Neuron (in vitro differentiated cells): ENCODE measurements at regions not wholly inside any gene's neighbourhood (a gene's known extent, or its start where the extent isn't known, plus 50 kb on each side); places are given as distances from the start of the nearest gene placed in this dataset.

Experiments
- H2AFZ ChIP-seq: one replicate; pipeline ENCODE4 v1.6.1; 2013; ENCODE audit warnings: low read depth, mild to moderate bottlenecking, inconsistent platforms, low read length, moderate library complexity
- H3K27me3 ChIP-seq: one replicate; pipeline ENCODE4 v1.6.1; 2013; ENCODE audit warnings: low read length; ENCODE audit not compliant: insufficient read depth
- H3K36me3 ChIP-seq: one replicate; pipeline ENCODE4 v1.6.1; 2013; ENCODE audit warnings: low read length; ENCODE audit not compliant: insufficient read depth
- H3K4me1 ChIP-seq: one replicate; pipeline ENCODE4 v1.6.1; 2013; ENCODE audit warnings: low read length; ENCODE audit not compliant: insufficient read depth
- H3K4me3 ChIP-seq: 2 replicates; pipeline ENCODE4 v1.5.1; 2013; ENCODE audit warnings: mild to moderate bottlenecking, low read length, moderate library complexity
- H3K9me3 ChIP-seq: one replicate; pipeline ENCODE4 v1.6.1; 2013; ENCODE audit warnings: low read length

GRCh38 chr12:111287125-111287900 is 81.6 kb downstream of the PHETA1 start:
- no peak overlapping the region for H2AFZ ChIP-seq
- no peaks in the 10 kb centered on the region for H3K9me3 ChIP-seq

GRCh38 chr12:111285200-111285599 is 83.7 kb downstream of the PHETA1 start:
- Histone ChIP-seq H3K4me3 (no peak overlapping the region), H3K4me1 (peaks cover 13% of the 10 kb centered on the region), H3K36me3 (no peaks in the 10 kb centered on the region), H3K9me3 (peaks cover 7% of the 10 kb centered on the region), H3K27me3 (no peaks in the 10 kb centered on the region), H2AFZ (no peak overlapping the region)

More at GRCh38 chr12:111287125-111287900, 81.6 kb downstream of the PHETA1 start:
- Histone ChIP-seq H3K4me3 (no peak overlapping the region), H3K4me1 (peaks cover 13% of the 10 kb centered on the region), H3K27me3 (no peaks in the 10 kb centered on the region), H3K36me3 (no peaks in the 10 kb centered on the region)

- Histone ChIP-seq H3K4me3 (no peak overlapping the region), H3K9me3 (peaks cover 8% of the 10 kb centered on the region), H3K27me3 (no peaks in the 10 kb centered on the region), H2AFZ (no peak overlapping the region), H3K4me1 (peaks cover 13% of the 10 kb centered on the region), H3K36me3 (no peaks in the 10 kb centered on the region)
Observed at GRCh38 chr12:111284709-111285108, 84.2 kb downstream of the PHETA1 start.

- Histone ChIP-seq H2AFZ (no peak overlapping the region), H3K36me3 (no peaks in the 10 kb centered on the region), H3K4me3 (no peak overlapping the region), H3K27me3 (no peaks in the 10 kb centered on the region), H3K4me1 (peaks cover 13% of the 10 kb centered on the region), H3K9me3 (peaks cover 8% of the 10 kb centered on the region)
Observed at GRCh38 chr12:111283966-111284365, 84.9 kb downstream of the PHETA1 start.

- Histone ChIP-seq H2AFZ (no peak overlapping the region), H3K27me3 (no peaks in the 10 kb centered on the region), H3K4me3 (no peak overlapping the region), H3K9me3 (peaks cover 8% of the 10 kb centered on the region), H3K36me3 (no peaks in the 10 kb centered on the region), H3K4me1 (peaks cover 13% of the 10 kb centered on the region)
Observed at GRCh38 chr12:111283521-111283920, 85.4 kb downstream of the PHETA1 start.

GRCh38 chr12:111277570-111277969 is 91.3 kb downstream of the PHETA1 start:
- Histone ChIP-seq H3K27me3 (no peaks in the 10 kb centered on the region), H3K4me3 (no peak overlapping the region), H2AFZ (no peak overlapping the region), H3K9me3 (peaks cover 8% of the 10 kb centered on the region), H3K36me3 (no peaks in the 10 kb centered on the region), H3K4me1 (no peaks in the 10 kb centered on the region)

GRCh38 chr12:111276146-111276545 is 92.7 kb downstream of the PHETA1 start:
- no peaks in the 10 kb centered on the region for H3K36me3 ChIP-seq
- no peaks in the 10 kb centered on the region for H3K4me1 ChIP-seq
- no peaks in the 10 kb centered on the region for H3K27me3 ChIP-seq

GRCh38 chr12:111275308-111275707 is 93.6 kb downstream of the PHETA1 start:
- Histone ChIP-seq H3K4me1 (no peaks in the 10 kb centered on the region), H3K9me3 (peaks cover 1% of the 10 kb centered on the region), H3K27me3 (no peaks in the 10 kb centered on the region), H3K4me3 (no peak overlapping the region), H3K36me3 (no peaks in the 10 kb centered on the region), H2AFZ (no peak overlapping the region)

More at GRCh38 chr12:111276146-111276545, 92.7 kb downstream of the PHETA1 start:
- H3K4me3 ChIP-seq: no peak overlapping the region
- peaks cover 8% of the 10 kb centered on the region for H3K9me3 ChIP-seq
- H2AFZ ChIP-seq: no peak overlapping the region

- Histone ChIP-seq H2AFZ (no peak overlapping the region), H3K9me3 (no peaks in the 10 kb centered on the region), H3K4me3 (no peak overlapping the region), H3K4me1 (no peaks in the 10 kb centered on the region), H3K36me3 (no peaks in the 10 kb centered on the region), H3K27me3 (no peaks in the 10 kb centered on the region)
Observed at GRCh38 chr12:111274777-111275176, 94.1 kb downstream of the PHETA1 start.

- Histone ChIP-seq H3K4me1 (no peaks in the 10 kb centered on the region), H3K27me3 (no peaks in the 10 kb centered on the region), H3K9me3 (no peaks in the 10 kb centered on the region), H3K36me3 (no peaks in the 10 kb centered on the region), H2AFZ (no peak overlapping the region), H3K4me3 (no peak overlapping the region)
Observed at GRCh38 chr12:111271674-111272418, 97.0 kb downstream of the PHETA1 start.

- H3K27me3 ChIP-seq: no peaks in the 10 kb centered on the region
- no peak overlapping the region for H3K4me3 ChIP-seq
- H2AFZ ChIP-seq: no peak overlapping the region
- no peaks in the 10 kb centered on the region for H3K9me3 ChIP-seq
- no peaks in the 10 kb centered on the region for H3K4me1 ChIP-seq
- no peaks in the 10 kb centered on the region for H3K36me3 ChIP-seq
Observed at GRCh38 chr12:111270774-111271173, 98.1 kb downstream of the PHETA1 start.

- no peaks in the 10 kb centered on the region for H3K36me3 ChIP-seq
- no peaks in the 10 kb centered on the region for H3K4me1 ChIP-seq
- no peak overlapping the region for H2AFZ ChIP-seq
- no peaks in the 10 kb centered on the region for H3K9me3 ChIP-seq
- no peak overlapping the region for H3K4me3 ChIP-seq
- H3K27me3 ChIP-seq: no peaks in the 10 kb centered on the region
Observed at GRCh38 chr12:111270239-111270638, 98.7 kb downstream of the PHETA1 start.

GRCh38 chr12:111269718-111270117 is 99.2 kb downstream of the PHETA1 start:
- Histone ChIP-seq H3K4me3 (no peak overlapping the region), H2AFZ (no peak overlapping the region), H3K27me3 (no peaks in the 10 kb centered on the region), H3K9me3 (no peaks in the 10 kb centered on the region), H3K4me1 (no peaks in the 10 kb centered on the region), H3K36me3 (no peaks in the 10 kb centered on the region)
